Nephron progenitor cell (in vitro differentiated cells): ENCODE measurements at regions not wholly inside any gene's neighbourhood (a gene's known extent, or its start where the extent isn't known, plus 50 kb on each side); places are given as distances from the start of the nearest gene placed in this dataset.
"Not testable (repeated sequence)": the region's sequence is repeated elsewhere in the genome, so short reads cannot be mapped to it uniquely, and the experiment has no call there.

Experiments
- DNase-seq: peaks from one replicate; pipeline ENCODE4 v3.0.0; 2021
- H3K27ac Mint-ChIP-seq: 2 replicates; pipeline ENCODE4 v1.8.0; 2021; ENCODE audit warnings: mild to moderate bottlenecking, moderate library complexity, mixed read lengths
- H3K27me3 Mint-ChIP-seq: 2 replicates; pipeline ENCODE4 v1.8.0; 2021; ENCODE audit warnings: mild to moderate bottlenecking, low read depth, mixed read lengths; ENCODE audit not compliant: poor library complexity
- H3K36me3 Mint-ChIP-seq: 2 replicates; pipeline ENCODE4 v1.8.0; 2021; ENCODE audit warnings: low read depth, mixed read lengths
- H3K4me1 Mint-ChIP-seq: 2 replicates; pipeline ENCODE4 v1.8.0; 2021; ENCODE audit warnings: mixed read lengths
- H3K4me3 Mint-ChIP-seq: 2 replicates; pipeline ENCODE4 v1.8.0; 2021; ENCODE audit warnings: mild to moderate bottlenecking, moderate library complexity, mixed read lengths
- H3K9me3 Mint-ChIP-seq: 2 replicates; pipeline ENCODE4 v1.8.0; 2021; ENCODE audit warnings: mild to moderate bottlenecking, moderate library complexity, mixed read lengths
- TF ChIP-seq, protein P1 (sequence below): fragments of 200-600 bp; sonication (generic); IDR thresholded peaks from 2 replicates; pipeline ENCODE4 v1.5.0; 2021; ENCODE audit warnings: antibody characterized with exemption

GRCh38 chr6:2351090-2351489, 105.7 kb upstream of the GMDS start:
- no peak for DNase-seq
- Mint-ChIP-seq H3K9me3 (no peaks in the 10 kb centered on the region), H3K4me3 (no peak overlapping the region), H3K4me1 (peaks cover 21% of the 10 kb centered on the region), H3K27ac (no peak overlapping the region), H3K27me3 (peaks cover 16% of the 10 kb centered on the region), H3K36me3 (no peaks in the 10 kb centered on the region)
- TF ChIP-seq, protein P1, sequence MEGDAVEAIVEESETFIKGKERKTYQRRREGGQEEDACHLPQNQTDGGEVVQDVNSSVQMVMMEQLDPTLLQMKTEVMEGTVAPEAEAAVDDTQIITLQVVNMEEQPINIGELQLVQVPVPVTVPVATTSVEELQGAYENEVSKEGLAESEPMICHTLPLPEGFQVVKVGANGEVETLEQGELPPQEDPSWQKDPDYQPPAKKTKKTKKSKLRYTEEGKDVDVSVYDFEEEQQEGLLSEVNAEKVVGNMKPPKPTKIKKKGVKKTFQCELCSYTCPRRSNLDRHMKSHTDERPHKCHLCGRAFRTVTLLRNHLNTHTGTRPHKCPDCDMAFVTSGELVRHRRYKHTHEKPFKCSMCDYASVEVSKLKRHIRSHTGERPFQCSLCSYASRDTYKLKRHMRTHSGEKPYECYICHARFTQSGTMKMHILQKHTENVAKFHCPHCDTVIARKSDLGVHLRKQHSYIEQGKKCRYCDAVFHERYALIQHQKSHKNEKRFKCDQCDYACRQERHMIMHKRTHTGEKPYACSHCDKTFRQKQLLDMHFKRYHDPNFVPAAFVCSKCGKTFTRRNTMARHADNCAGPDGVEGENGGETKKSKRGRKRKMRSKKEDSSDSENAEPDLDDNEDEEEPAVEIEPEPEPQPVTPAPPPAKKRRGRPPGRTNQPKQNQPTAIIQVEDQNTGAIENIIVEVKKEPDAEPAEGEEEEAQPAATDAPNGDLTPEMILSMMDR: no peak

- TF ChIP-seq, protein P1: no peak
- no peak for DNase-seq
- Mint-ChIP-seq H3K27me3 (no peaks in the 10 kb centered on the region), H3K4me3 (no peak overlapping the region), H3K27ac (no peak overlapping the region), H3K4me1 (no peaks in the 10 kb centered on the region), H3K36me3 (no peaks in the 10 kb centered on the region), H3K9me3 (peaks cover 6% of the 10 kb centered on the region)
Measured at GRCh38 chr6:2346078-2346477, 100.7 kb upstream of the GMDS start.

GRCh38 chr6:2344319-2344905, 99.0 kb upstream of the GMDS start:
- H3K27me3 Mint-ChIP-seq: peaks cover under 1% of the 10 kb centered on the region
- no peaks in the 10 kb centered on the region for H3K4me1 Mint-ChIP-seq
- no peak for DNase-seq
- peaks cover under 1% of the 10 kb centered on the region for H3K36me3 Mint-ChIP-seq
- TF ChIP-seq, protein P1: no peak
- H3K9me3 Mint-ChIP-seq: peaks cover 22% of the 10 kb centered on the region
- no peak overlapping the region for H3K4me3 Mint-ChIP-seq
- H3K27ac Mint-ChIP-seq: no peak overlapping the region

DNA sequence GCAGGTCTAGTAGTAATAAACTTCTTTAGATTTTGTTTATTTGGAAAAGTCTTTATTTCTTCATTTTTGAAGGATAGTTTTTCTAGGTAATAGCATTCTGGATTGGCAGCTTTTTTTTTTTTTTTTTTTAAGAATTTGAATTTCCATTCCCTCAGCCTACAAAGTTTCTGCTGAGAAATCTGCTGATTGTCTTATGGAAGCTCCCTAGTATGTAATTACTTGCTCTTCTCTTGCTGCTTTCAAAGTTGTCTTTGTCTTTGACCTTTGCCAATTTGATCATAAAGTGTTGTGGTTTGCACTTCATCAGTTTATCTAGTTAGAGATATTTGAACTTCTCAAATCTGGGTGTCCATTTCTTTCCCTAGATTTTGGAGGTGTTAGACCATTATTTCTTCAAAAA, 82.2 kb upstream of the GMDS start:
- TF ChIP-seq, protein P1: no peak
- Mint-ChIP-seq H3K36me3 (peaks cover 61% of the 10 kb centered on the region), H3K27me3 (peaks cover 3% of the 10 kb centered on the region), H3K27ac (no peak overlapping the region), H3K9me3 (peaks cover 73% of the 10 kb centered on the region), H3K4me1 (no peaks in the 10 kb centered on the region), H3K4me3 (no peak overlapping the region)
- no peak for DNase-seq

DNA sequence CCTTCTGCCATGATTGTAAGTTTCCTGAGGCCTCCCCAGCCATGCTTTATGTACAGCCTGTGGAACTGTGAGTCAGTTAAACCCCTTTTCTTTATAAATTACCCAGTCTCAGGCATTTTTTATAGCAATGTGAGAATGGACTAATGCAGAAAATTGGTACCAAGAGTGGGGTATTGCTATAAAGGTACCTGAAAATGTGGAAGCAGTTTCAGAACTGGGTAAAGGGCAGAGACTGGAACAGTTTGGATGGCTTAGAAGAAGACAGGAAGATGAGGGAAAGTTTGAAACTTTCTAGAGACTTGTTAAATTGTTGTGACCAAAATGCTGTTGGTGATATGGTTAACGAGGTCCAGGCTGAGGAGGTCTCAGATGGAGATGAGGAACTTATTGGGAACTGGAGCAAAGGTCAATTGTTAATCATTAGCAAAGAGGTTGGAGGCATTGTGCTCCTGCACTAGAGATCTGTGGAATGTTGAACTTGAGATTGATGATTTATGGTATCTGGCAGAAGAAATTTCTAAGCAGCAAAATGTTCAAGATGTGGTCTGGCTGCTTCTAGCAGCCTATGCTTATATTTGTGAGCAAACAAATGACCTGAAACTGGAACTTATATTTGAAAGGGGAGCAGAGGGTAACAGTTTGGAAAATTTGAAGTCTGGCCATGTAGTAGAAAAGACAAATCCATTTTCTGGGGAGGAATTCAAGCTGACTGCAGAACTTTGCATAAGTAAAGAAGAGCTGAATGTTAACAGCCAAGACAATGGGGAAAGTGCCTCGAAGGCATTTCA, 79.0 kb upstream of the GMDS start:
- no peak overlapping the region for H3K4me3 Mint-ChIP-seq
- H3K36me3 Mint-ChIP-seq: peaks cover 78% of the 10 kb centered on the region
- no peaks in the 10 kb centered on the region for H3K4me1 Mint-ChIP-seq
- peaks cover 3% of the 10 kb centered on the region for H3K27me3 Mint-ChIP-seq
- TF ChIP-seq, protein P1: no peak
- no peak overlapping the region for H3K27ac Mint-ChIP-seq
- H3K9me3 Mint-ChIP-seq: peaks cover 83% of the 10 kb centered on the region
- DNase-seq: no peak

GRCh38 chr6:2317498-2317897, 72.1 kb upstream of the GMDS start:
- H3K27me3 Mint-ChIP-seq, DNase-seq, H3K27ac Mint-ChIP-seq, H3K4me3 Mint-ChIP-seq, H3K4me1 Mint-ChIP-seq: not testable (repeated sequence)
- Mint-ChIP-seq H3K9me3 (peaks cover 63% of the 10 kb centered on the region), H3K36me3 (peaks cover 60% of the 10 kb centered on the region)
